Adrenal gland (tissue), 9 donors: ENCODE measurements at regions not wholly inside any gene's neighbourhood (a gene's known extent, or its start where the extent isn't known, plus 50 kb on each side); places are given as distances from the start of the nearest gene placed in this dataset.

Source experiments
- DNase-seq, 7 donors: peaks; one replicate each; pipeline ENCODE4 v3.0.0-alpha.2; 2019 to 2020
- H3K27ac ChIP-seq, 5 donors: fragments of 200-600 bp; sonication (generic) in 4 of 5; 1 replicate in 3 of 5; 2 replicates in 2 of 5; pipeline versions ENCODE4 v1.5.1 to v1.8.0; 2016 to 2020; ENCODE audit warnings: mild to moderate bottlenecking in 1 of 5
- H3K27me3 ChIP-seq: fragments of 200-600 bp; 2 replicates; pipeline ENCODE4 v1.8.0; 2021
- H3K36me3 ChIP-seq, 2 donors: fragments of 200-600 bp; replicated peaks in 1 of 2; 1 replicate in 1 of 2; 2 replicates in 1 of 2; pipeline versions ENCODE4 v1.5.1 to v1.8.0; 2018 to 2022
- H3K4me1 ChIP-seq, 2 donors: fragments of 200-600 bp; replicated peaks in 1 of 2; 1 replicate in 1 of 2; 2 replicates in 1 of 2; pipeline versions ENCODE4 v1.5.1 to v1.8.0; 2018 to 2021
- H3K4me3 ChIP-seq, 4 donors: fragments of 200-600 bp; sonication (generic) in 3 of 4; one replicate each; pipeline ENCODE4 v1.5.1; 2016 to 2018
- H3K9me3 ChIP-seq, 3 donors: fragments of 200-600 bp; sonication (generic) in 1 of 3; replicated peaks in 1 of 3; 1 replicate in 2 of 3; 2 replicates in 1 of 3; pipeline versions ENCODE4 v1.5.1 to v1.8.0; 2016 to 2021
- POLR2A ChIP-seq, 2 donors: fragments of 450-650 bp; IDR thresholded peaks; one replicate each; pipeline ENCODE4 v1.6.1; 2017; ENCODE audit warnings: antibody characterized with exemption in 2 of 2, mild to moderate bottlenecking in 2 of 2, moderate library complexity in 1 of 2
- WGBS, 4 donors: extraction: QIAGEN DNeasy Blood & Tissue Kit in 2 of 4; methylation state at CpG; one replicate each; pipeline versions ENCODE4 v1.1.5 to v1.1.7; 2013 to 2017; 5-methylcytosine and 5-hydroxymethylcytosine counted together
- intact Hi-C, 2 donors: fragments of 100-400 bp; cut with DNase I; formaldehyde crosslinking; loops; one replicate each; pipeline versions ENCODE4 v1.14.1 to v1.15.0; 2022 to 2023
- TF ChIP-seq, protein P1 (sequence below), 6 experiments: fragments of 450-650 bp in 4 of 6; fragments of 200-600 bp in 2 of 6; sonication (generic) in 1 of 6; IDR thresholded peaks; 1 replicate in 5 of 6; 2 replicates in 1 of 6; pipeline versions ENCODE4 v1.5.1 to v1.8.0; 2016 to 2021; ENCODE audit warnings: antibody characterized with exemption in 6 of 6, mild to moderate bottlenecking in 2 of 6, moderate library complexity in 1 of 6
- donor health status: healthy with polysubstance abuse.
- donor health status: Bipolar disorder and iron deficiency.
- donor health status: DM: yes; HTN: yes; CAD: no.
- donor health status: DM: no; HTN: no; CAD: no.
- donor health status: DM: no; HTN: no; CAD: no.

- Histone ChIP-seq H3K9me3 (no peaks in the 10 kb centered on the region), H3K27ac (no peak overlapping the region), H3K36me3 (no peaks in the 10 kb centered on the region), H3K4me3 (no peak overlapping the region), H3K27me3 (no peaks in the 10 kb centered on the region), H3K4me1 (no peaks in the 10 kb centered on the region)
- WGBS, 4 donors, result 93 to 100% (median 95%) methylated on average over 3 of the region's 3 CpGs
- DNase-seq, result no peak
- intact Hi-C loops, result no loop called here
- no peak for TF ChIP-seq POLR2A (IDR thresholded peaks at IDR 0.05)
- TF ChIP-seq, protein P1, sequence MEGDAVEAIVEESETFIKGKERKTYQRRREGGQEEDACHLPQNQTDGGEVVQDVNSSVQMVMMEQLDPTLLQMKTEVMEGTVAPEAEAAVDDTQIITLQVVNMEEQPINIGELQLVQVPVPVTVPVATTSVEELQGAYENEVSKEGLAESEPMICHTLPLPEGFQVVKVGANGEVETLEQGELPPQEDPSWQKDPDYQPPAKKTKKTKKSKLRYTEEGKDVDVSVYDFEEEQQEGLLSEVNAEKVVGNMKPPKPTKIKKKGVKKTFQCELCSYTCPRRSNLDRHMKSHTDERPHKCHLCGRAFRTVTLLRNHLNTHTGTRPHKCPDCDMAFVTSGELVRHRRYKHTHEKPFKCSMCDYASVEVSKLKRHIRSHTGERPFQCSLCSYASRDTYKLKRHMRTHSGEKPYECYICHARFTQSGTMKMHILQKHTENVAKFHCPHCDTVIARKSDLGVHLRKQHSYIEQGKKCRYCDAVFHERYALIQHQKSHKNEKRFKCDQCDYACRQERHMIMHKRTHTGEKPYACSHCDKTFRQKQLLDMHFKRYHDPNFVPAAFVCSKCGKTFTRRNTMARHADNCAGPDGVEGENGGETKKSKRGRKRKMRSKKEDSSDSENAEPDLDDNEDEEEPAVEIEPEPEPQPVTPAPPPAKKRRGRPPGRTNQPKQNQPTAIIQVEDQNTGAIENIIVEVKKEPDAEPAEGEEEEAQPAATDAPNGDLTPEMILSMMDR (IDR thresholded peaks at IDR 0.05), result no peak
These were observed 314.7 kb upstream of the UMPS start for GRCh38 chr3:124415446-124415960.

- Histone ChIP-seq H3K4me3 (no peak overlapping the region), H3K4me1 (no peaks in the 10 kb centered on the region), H3K9me3 (no peaks in the 10 kb centered on the region), H3K36me3 (peaks cover 0 to 7% of the 10 kb centered on the region in 2 donors), H3K27ac (no peak overlapping the region), H3K27me3 (no peaks in the 10 kb centered on the region)
- TF ChIP-seq, protein P1 (IDR thresholded peaks at IDR 0.05), result no peak
- TF ChIP-seq POLR2A (IDR thresholded peaks at IDR 0.05), result no peak
- no peak for DNase-seq
- intact Hi-C loops, result no loop called here
- 72 to 89% (median 83%) methylated on average over 3 of the region's 3 CpGs for WGBS, 4 donors
These were observed 310.9 kb upstream of the UMPS start for GRCh38 chr3:124419303-124419702.

DNA sequence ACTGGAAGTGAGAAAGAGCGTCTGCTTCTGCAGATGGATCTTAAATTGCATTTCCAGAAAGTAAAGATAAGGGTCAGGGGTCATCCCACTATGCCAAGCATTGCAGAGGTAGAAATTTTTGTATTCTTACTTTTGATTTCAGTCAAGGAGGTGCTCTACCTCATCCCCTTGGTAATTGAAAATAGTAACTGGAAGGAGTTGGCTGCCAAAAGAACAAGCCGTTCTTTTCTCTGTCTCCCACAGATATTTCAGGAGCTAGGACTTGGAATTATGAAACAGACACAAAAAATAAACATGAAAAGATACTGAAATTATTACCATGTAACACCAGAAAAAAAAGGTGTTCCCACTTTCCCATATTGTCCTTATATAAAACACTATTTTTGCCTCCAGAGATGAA is 309.9 kb upstream of the UMPS start:
- Histone ChIP-seq H3K9me3 (no peaks in the 10 kb centered on the region), H3K4me3 (no peak overlapping the region), H3K4me1 (no peaks in the 10 kb centered on the region), H3K27ac (peak overlapping the region in 1 of 5 donors; percentile 21), H3K36me3 (peaks cover 0 to 7% of the 10 kb centered on the region in 2 donors), H3K27me3 (no peaks in the 10 kb centered on the region)
- intact Hi-C loops, result no loop called here
- no peak for DNase-seq
- no peak for TF ChIP-seq POLR2A (IDR thresholded peaks at IDR 0.05)
- TF ChIP-seq, protein P1 (IDR thresholded peaks at IDR 0.05), result no peak
- 83 to 91% (median 87%) methylated on average over 2 of the region's 2 CpGs for WGBS, 4 donors

DNA sequence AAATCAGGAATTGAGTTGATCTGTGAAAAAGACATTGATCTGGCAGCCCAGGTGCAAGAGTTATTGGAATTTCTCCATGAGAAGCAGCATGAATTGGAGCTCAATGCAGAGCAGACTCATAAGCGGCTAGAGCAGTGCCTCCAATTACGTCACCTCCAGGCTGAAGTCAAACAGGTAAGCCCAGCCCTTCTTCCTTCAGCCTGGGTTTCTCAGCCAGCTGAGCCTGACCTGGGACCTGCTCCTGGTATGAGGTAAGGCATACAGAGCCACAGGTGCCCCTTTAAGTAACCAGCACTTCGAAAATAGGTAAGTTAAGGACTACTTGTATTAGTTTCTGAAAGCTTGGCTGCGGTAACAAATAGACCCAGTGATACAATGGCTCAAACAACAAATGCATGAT is 307.4 kb upstream of the UMPS start:
- no peaks in the 10 kb centered on the region for H3K9me3 ChIP-seq
- DNase-seq, result no peak
- no peak overlapping the region for H3K4me3 ChIP-seq
- H3K27me3 ChIP-seq, result no peaks in the 10 kb centered on the region
- peaks cover 0 to 7% of the 10 kb centered on the region in 2 donors for H3K36me3 ChIP-seq
- intact Hi-C loops, result no loop called here
- 94 to 99% (median 96%) methylated on average over 4 of the region's 4 CpGs for WGBS, 4 donors
- H3K4me1 ChIP-seq, result no peaks in the 10 kb centered on the region
- H3K27ac ChIP-seq, result no peak overlapping the region
- TF ChIP-seq, protein P1 (IDR thresholded peaks at IDR 0.05), result no peak
- no peak for TF ChIP-seq POLR2A (IDR thresholded peaks at IDR 0.05)
